GM23248 (cell line): ENCODE measurements at regions not wholly inside any gene's neighbourhood (a gene's known extent, or its start where the extent isn't known, plus 50 kb on each side); places are given as distances from the start of the nearest gene placed in this dataset.

Experiments
- DNase-seq: peaks from one replicate; pipeline ENCODE4 v3.0.0-alpha.2; 2015
- H2AFZ ChIP-seq: fragments of 200-600 bp; sonication (generic); 2 replicates; pipeline ENCODE4 v1.6.1; 2016; ENCODE audit warnings: antibody characterized with exemption
- H3F3A ChIP-seq: fragments of 200-600 bp; sonication (generic); 2 replicates; pipeline ENCODE4 v1.6.1; 2016; ENCODE audit warnings: mild to moderate bottlenecking, antibody characterized with exemption, mixed run types; ENCODE audit not compliant: insufficient read depth
- H3K27ac ChIP-seq: fragments of 200-600 bp; sonication (generic); 2 replicates; pipeline ENCODE4 v1.5.1; 2016; ENCODE audit warnings: mild to moderate bottlenecking
- H3K27me3 ChIP-seq: fragments of 200-600 bp; sonication (generic); replicated peaks from 2 replicates; pipeline ENCODE4 v1.6.1; 2016; ENCODE audit warnings: mild to moderate bottlenecking; ENCODE audit not compliant: insufficient read depth
- H3K36me3 ChIP-seq: fragments of 200-600 bp; sonication (generic); 2 replicates; pipeline ENCODE4 v1.6.1; 2016; ENCODE audit warnings: low read depth, mild to moderate bottlenecking
- H3K4me1 ChIP-seq: fragments of 200-600 bp; sonication (generic); 2 replicates; pipeline ENCODE4 v1.6.1; 2016; ENCODE audit warnings: mild to moderate bottlenecking; ENCODE audit not compliant: insufficient read depth
- H3K4me2 ChIP-seq: fragments of 200-600 bp; sonication (generic); one replicate; pipeline ENCODE4 v1.6.1; 2016; ENCODE audit warnings: mild to moderate bottlenecking; ENCODE audit not compliant: unreplicated experiment
- H3K4me3 ChIP-seq: fragments of 200-600 bp; sonication (generic); 2 replicates; pipeline ENCODE4 v1.5.1; 2016; ENCODE audit warnings: mild to moderate bottlenecking
- H3K79me2 ChIP-seq: fragments of 200-600 bp; sonication (generic); 2 replicates; pipeline ENCODE4 v1.6.1; 2016; ENCODE audit warnings: mild to moderate bottlenecking; ENCODE audit not compliant: insufficient read depth
- H3K9ac ChIP-seq: fragments of 200-600 bp; sonication (generic); 2 replicates; pipeline ENCODE4 v1.6.1; 2016; ENCODE audit warnings: mild to moderate bottlenecking
- H3K9me2 ChIP-seq: fragments of 200-600 bp; sonication (generic); 2 replicates; pipeline ENCODE4 v1.6.1; 2016; ENCODE audit warnings: mixed run types, mild to moderate bottlenecking, moderate library complexity; ENCODE audit not compliant: insufficient read depth
- H3K9me3 ChIP-seq: fragments of 200-600 bp; sonication (generic); one replicate; pipeline ENCODE4 v1.6.1; 2017; ENCODE audit warnings: low read depth
- H4K20me1 ChIP-seq: fragments of 200-600 bp; sonication (generic); 2 replicates; pipeline ENCODE4 v1.6.0; 2016; ENCODE audit not compliant: insufficient read depth
- EZH2 ChIP-seq: fragments of 200-600 bp; sonication (generic); IDR thresholded peaks from 2 replicates; pipeline ENCODE4 v1.6.1; 2018; ENCODE audit warnings: antibody characterized with exemption, mild to moderate bottlenecking; ENCODE audit not compliant: insufficient read depth, poor library complexity, severe bottlenecking
- EZH2phosphoT487 ChIP-seq: fragments of 200-600 bp; sonication (generic); IDR thresholded peaks from 2 replicates; pipeline ENCODE4 v1.6.1; 2018; ENCODE audit warnings: antibody characterized with exemption, moderate library complexity, mild to moderate bottlenecking, low read depth; ENCODE audit not compliant: insufficient read depth
- WGBS, 2 experiments: methylation state at CpG; one replicate each; pipeline ENCODE4 v1.1.6; 2015 to 2017; ENCODE audit warnings: low lambda C conversion rate in 2 of 2, low coverage in 1 of 2; ENCODE audit errors: missing lambda C conversion rate in 2 of 2; 5-methylcytosine and 5-hydroxymethylcytosine counted together
- in situ Hi-C: fragments of 300-500 bp; cut with MboI; formaldehyde crosslinking; loops from 2 replicates; pipeline ENCODE4 v1.15.0; 2020

GRCh38 chr17:63181856-63182255 is 215.8 kb downstream of the TANC2 start:
- H3K36me3 ChIP-seq, result peaks cover 10% of the 10 kb centered on the region; the same call in 1 of the 2 replicates
- no peak overlapping the region for H3K4me2 ChIP-seq
- no peaks in the 10 kb centered on the region for H3K27me3 ChIP-seq
- no peak overlapping the region for H3K27ac ChIP-seq
- peaks cover 96% of the 10 kb centered on the region for H3K79me2 ChIP-seq
- no peaks in the 10 kb centered on the region for H4K20me1 ChIP-seq
- H3K4me1 ChIP-seq, result peaks cover 21% of the 10 kb centered on the region
- no peak overlapping the region for H3K4me3 ChIP-seq
- in situ Hi-C loops, result no loop called here
- no peak for DNase-seq
- TF ChIP-seq EZH2 (no peak), EZH2phosphoT487 (no peak)
- no peaks in the 10 kb centered on the region for H3K9me2 ChIP-seq
- H3K9ac ChIP-seq, result no peak overlapping the region
- H3F3A ChIP-seq, result peaks cover 15% of the 10 kb centered on the region
- H2AFZ ChIP-seq, result no peak overlapping the region
- no peaks in the 10 kb centered on the region for H3K9me3 ChIP-seq
- 98 to 100% methylated on average over 6 of the region's 6 CpGs for WGBS, 2 experiments

DNA sequence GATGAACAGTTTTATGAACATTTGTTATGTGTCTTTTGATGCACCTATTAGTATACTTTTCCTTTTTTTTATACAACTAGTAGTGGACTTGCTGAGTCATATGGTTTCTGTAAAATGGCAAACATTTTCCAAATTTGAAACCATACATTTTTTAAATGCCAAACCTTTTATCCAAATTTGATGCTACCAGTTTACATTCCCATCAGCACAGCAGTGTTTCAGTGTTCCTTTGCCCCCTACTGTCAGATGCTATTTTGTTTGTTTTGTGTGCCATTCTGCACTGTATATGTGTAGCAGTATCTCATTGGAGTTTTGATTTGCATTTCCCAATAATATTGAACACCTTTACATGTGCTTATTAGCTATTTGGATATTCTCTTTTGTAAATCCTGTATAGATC is 219.4 kb downstream of the TANC2 start:
- Histone ChIP-seq H3K9ac (no peak overlapping the region), H4K20me1 (no peaks in the 10 kb centered on the region), H3F3A (peaks cover 29% of the 10 kb centered on the region), H2AFZ (no peak overlapping the region), H3K9me2 (no peaks in the 10 kb centered on the region), H3K79me2 (peaks cover 93% of the 10 kb centered on the region), H3K27ac (no peak overlapping the region), H3K4me2 (no peak overlapping the region), H3K4me1 (peaks cover 28% of the 10 kb centered on the region), H3K27me3 (no peaks in the 10 kb centered on the region), H3K36me3 (peaks cover 10% of the 10 kb centered on the region; the same call in 1 of the 2 replicates), H3K4me3 (no peak overlapping the region), H3K9me3 (no peaks in the 10 kb centered on the region)
- peak; percentile 37 for DNase-seq
- TF ChIP-seq EZH2phosphoT487 (no peak), EZH2 (no peak)
- in situ Hi-C loops, result no loop called here

GRCh38 chr17:63189082-63189481 is 223.0 kb downstream of the TANC2 start:
- Histone ChIP-seq H3F3A (peaks cover 35% of the 10 kb centered on the region), H3K27ac (peak overlapping the region; percentile 45; the same call in 1 of the 2 replicates), H3K79me2 (peaks cover 96% of the 10 kb centered on the region), H3K27me3 (no peaks in the 10 kb centered on the region), H3K4me2 (no peak overlapping the region), H3K9me2 (no peaks in the 10 kb centered on the region), H3K9ac (no peak overlapping the region), H2AFZ (no peak overlapping the region), H3K9me3 (no peaks in the 10 kb centered on the region), H4K20me1 (no peaks in the 10 kb centered on the region), H3K4me1 (peaks cover 28% of the 10 kb centered on the region), H3K4me3 (no peak overlapping the region), H3K36me3 (peaks cover 3% of the 10 kb centered on the region)
- peak; percentile 86 for DNase-seq
- TF ChIP-seq EZH2phosphoT487 (no peak), EZH2 (no peak)
- in situ Hi-C loops, result no loop called here

DNA sequence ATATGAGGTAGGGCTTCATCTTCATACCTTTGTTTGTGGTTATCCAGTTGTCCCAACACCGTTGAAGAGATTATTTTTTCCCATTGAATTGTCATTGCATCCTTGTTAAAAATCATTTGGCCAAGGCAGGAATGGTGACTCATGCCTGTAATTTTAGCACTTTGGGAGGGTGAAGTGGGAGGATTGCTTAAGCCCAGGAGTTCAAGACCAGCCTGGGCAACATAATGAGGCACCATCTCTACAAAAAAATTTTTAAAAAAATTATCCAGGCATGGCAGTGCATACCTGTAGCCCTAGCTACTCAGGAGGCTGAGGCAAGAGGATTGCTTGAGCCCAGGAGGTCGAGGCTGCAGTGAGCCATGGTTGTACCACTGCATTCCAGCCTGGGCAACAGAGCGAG is 223.9 kb downstream of the TANC2 start:
- H3K9me2 ChIP-seq, result no peaks in the 10 kb centered on the region
- H3K27ac ChIP-seq, result peak overlapping the region; percentile 23; the same call in 1 of the 2 replicates
- peaks cover 27% of the 10 kb centered on the region for H3K4me1 ChIP-seq
- H3F3A ChIP-seq, result peaks cover 35% of the 10 kb centered on the region
- H4K20me1 ChIP-seq, result no peaks in the 10 kb centered on the region
- no peak overlapping the region for H3K9ac ChIP-seq
- no peak for TF ChIP-seq EZH2
- TF ChIP-seq EZH2phosphoT487, result no peak
- peaks cover 9% of the 10 kb centered on the region for H3K36me3 ChIP-seq
- H3K9me3 ChIP-seq, result no peaks in the 10 kb centered on the region
- peaks cover 92% of the 10 kb centered on the region for H3K79me2 ChIP-seq
- no peaks in the 10 kb centered on the region for H3K27me3 ChIP-seq
- in situ Hi-C loops, result no loop called here
- no peak overlapping the region for H2AFZ ChIP-seq
- 68 to 69% methylated on average over 3 of the region's 3 CpGs for WGBS, 2 experiments
- no peak overlapping the region for H3K4me3 ChIP-seq
- peak; percentile 34 for DNase-seq
- H3K4me2 ChIP-seq, result no peak overlapping the region

GRCh38 chr17:63190821-63191370 is 224.9 kb downstream of the TANC2 start:
- Histone ChIP-seq H3K4me3 (no peak overlapping the region), H4K20me1 (no peaks in the 10 kb centered on the region), H3K9me3 (no peaks in the 10 kb centered on the region), H3K9me2 (no peaks in the 10 kb centered on the region), H3K4me1 (peaks cover 17% of the 10 kb centered on the region), H3K27me3 (no peaks in the 10 kb centered on the region), H3K79me2 (peaks cover 92% of the 10 kb centered on the region), H3F3A (peaks cover 31% of the 10 kb centered on the region), H3K27ac (no peak overlapping the region), H3K9ac (no peak overlapping the region), H3K4me2 (no peak overlapping the region), H2AFZ (no peak overlapping the region), H3K36me3 (peaks cover 18% of the 10 kb centered on the region)
- no peak for DNase-seq
- in situ Hi-C loops, result no loop called here
- 99 to 100% methylated on average over 3 of the region's 3 CpGs for WGBS, 2 experiments
- TF ChIP-seq EZH2phosphoT487 (no peak), EZH2 (no peak)
